Neutrophil (primary cell): ENCODE measurements at regions not wholly inside any gene's neighbourhood (a gene's known extent, or its start where the extent isn't known, plus 50 kb on each side); places are given as distances from the start of the nearest gene placed in this dataset.

Experiments
- H3K27ac ChIP-seq: fragments of 200-600 bp; sonication (generic); 2 replicates; pipeline ENCODE4 v1.5.1; 2016; ENCODE audit warnings: mild to moderate bottlenecking, moderate library complexity
- H3K27me3 ChIP-seq: fragments of 200-600 bp; sonication (generic); 2 replicates; pipeline ENCODE4 v1.6.0; 2016; ENCODE audit warnings: mild to moderate bottlenecking
- H3K36me3 ChIP-seq: fragments of 200-600 bp; sonication (generic); 2 replicates; pipeline ENCODE4 v1.5.1; 2017
- H3K4me1 ChIP-seq, 2 experiments: fragments of 200-600 bp in 1 of 2; sonication (generic) in 1 of 2; 1 replicate in 1 of 2; 2 replicates in 1 of 2; pipeline versions ENCODE4 v1.5.1 to v1.6.1; 2013 to 2016; ENCODE audit warnings: low read depth in 1 of 2, low read length in 1 of 2, mild to moderate bottlenecking in 1 of 2, moderate library complexity in 1 of 2; ENCODE audit not compliant: control insufficient read depth in 1 of 2, insufficient read depth in 1 of 2
- H3K4me3 ChIP-seq, 2 experiments: fragments of 200-600 bp in 1 of 2; sonication (generic) in 1 of 2; 1 replicate in 1 of 2; 2 replicates in 1 of 2; pipeline ENCODE4 v1.5.1; 2013 to 2016; ENCODE audit warnings: low read depth in 1 of 2, low read length in 1 of 2, mild to moderate bottlenecking in 1 of 2, moderate library complexity in 1 of 2
- H3K9me3 ChIP-seq: fragments of 200-600 bp; sonication (generic); 2 replicates; pipeline ENCODE4 v1.5.1; 2016
- CTCF ChIP-seq: fragments of 200-600 bp; sonication (generic); IDR thresholded peaks from 2 replicates; pipeline ENCODE4 v1.5.1; 2016; ENCODE audit warnings: antibody characterized with exemption

- no peaks in the 10 kb centered on the region for H3K9me3 ChIP-seq
- H3K27me3 ChIP-seq, result no peaks in the 10 kb centered on the region
- no peaks in the 10 kb centered on the region for H3K36me3 ChIP-seq
- no peak overlapping the region for H3K27ac ChIP-seq
- TF ChIP-seq CTCF, result no peak
- no peaks in the 10 kb centered on the region for H3K4me1 ChIP-seq
- H3K4me3 ChIP-seq, result no peak overlapping the region
Measured at GRCh38 chr4:37124800-37125199, 119.7 kb upstream of the NWD2 start.

GRCh38 chr4:37126051-37126450 is 118.5 kb upstream of the NWD2 start:
- no peak for TF ChIP-seq CTCF
- Histone ChIP-seq H3K9me3 (no peaks in the 10 kb centered on the region), H3K27ac (no peak overlapping the region), H3K36me3 (no peaks in the 10 kb centered on the region), H3K4me3 (no peak overlapping the region), H3K27me3 (no peaks in the 10 kb centered on the region), H3K4me1 (no peaks in the 10 kb centered on the region)

- Histone ChIP-seq H3K9me3 (no peaks in the 10 kb centered on the region), H3K36me3 (no peaks in the 10 kb centered on the region), H3K4me3 (no peak overlapping the region), H3K27me3 (no peaks in the 10 kb centered on the region), H3K27ac (no peak overlapping the region), H3K4me1 (no peaks in the 10 kb centered on the region)
- no peak for TF ChIP-seq CTCF
Measured at GRCh38 chr4:37130465-37130864, 114.1 kb upstream of the NWD2 start.

- no peak for TF ChIP-seq CTCF
- Histone ChIP-seq H3K36me3 (no peaks in the 10 kb centered on the region), H3K27ac (no peak overlapping the region), H3K27me3 (no peaks in the 10 kb centered on the region), H3K9me3 (no peaks in the 10 kb centered on the region), H3K4me1 (no peaks in the 10 kb centered on the region), H3K4me3 (no peak overlapping the region)
Measured at GRCh38 chr4:37132351-37132974, 112.1 kb upstream of the NWD2 start.

DNA sequence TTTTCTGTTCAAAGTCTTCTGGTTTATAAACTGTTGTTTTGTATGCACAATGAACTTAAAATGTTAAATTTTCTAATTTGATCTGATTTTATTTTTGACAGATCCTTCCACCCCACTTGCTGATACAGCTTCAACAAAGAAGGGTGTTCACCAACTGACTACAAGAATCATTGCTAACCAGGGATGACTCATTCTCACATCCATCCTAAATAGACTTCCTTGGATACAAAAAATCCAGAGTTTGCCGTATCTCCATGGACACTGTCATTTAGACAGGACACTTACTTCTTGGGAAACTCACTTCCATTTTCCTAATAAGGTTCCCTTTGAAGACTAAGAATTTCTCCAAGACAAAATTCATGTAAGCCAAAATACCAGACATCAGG is 111.6 kb upstream of the NWD2 start:
- H3K4me3 ChIP-seq, result no peak overlapping the region
- no peak for TF ChIP-seq CTCF
- H3K27me3 ChIP-seq, result no peaks in the 10 kb centered on the region
- H3K9me3 ChIP-seq, result no peaks in the 10 kb centered on the region
- H3K4me1 ChIP-seq, result no peaks in the 10 kb centered on the region
- no peaks in the 10 kb centered on the region for H3K36me3 ChIP-seq
- no peak overlapping the region for H3K27ac ChIP-seq
